ENCODE measurements at regions not wholly inside any gene's neighbourhood (a gene's known extent, or its start where the extent isn't known, plus 50 kb on each side); places are given as distances from the start of the nearest gene placed in this dataset.
"Not testable (repeated sequence)": the region's sequence is repeated elsewhere in the genome, so short reads cannot be mapped to it uniquely, and the experiment has no call there.

DNA sequence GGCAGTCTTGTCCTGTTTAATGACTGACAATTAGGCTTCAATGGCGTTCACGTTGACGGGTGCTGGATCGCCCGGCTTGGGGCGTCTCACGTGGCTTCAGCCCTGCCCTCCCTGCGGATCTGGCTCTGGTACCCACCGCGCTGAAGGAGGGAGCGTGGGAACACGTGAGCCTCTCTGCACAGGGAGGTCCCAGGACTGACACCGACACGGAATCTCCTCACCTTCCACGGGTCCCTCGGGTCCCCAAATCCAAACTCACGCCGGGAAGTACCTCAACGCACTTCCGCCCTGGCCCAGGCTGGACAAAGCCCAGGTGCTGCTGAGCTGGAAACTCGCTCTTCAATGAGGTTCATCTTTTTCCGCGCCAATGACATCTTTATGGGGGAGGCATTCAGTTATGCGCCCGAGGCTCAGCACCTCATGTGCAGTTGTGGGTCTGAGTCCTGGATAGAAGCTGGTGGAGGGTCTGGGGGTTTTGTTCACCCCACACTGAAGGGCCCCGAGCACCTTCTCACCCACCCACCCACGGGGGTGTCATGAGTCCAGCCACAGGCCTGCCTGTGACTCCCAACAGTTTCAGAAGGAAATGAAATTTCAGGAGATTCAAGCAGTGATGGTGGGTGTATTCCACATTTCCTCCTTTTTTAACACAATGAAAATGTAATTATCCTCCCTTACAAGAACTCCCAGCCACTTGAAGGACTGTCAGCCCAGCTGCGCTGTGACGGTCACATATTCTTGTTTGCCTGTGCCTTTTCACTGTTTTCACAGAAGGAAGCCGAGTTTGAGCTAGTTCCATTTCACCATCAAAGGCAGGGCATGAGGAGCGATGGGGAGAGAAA lies 251.7 kb upstream of the SFSWAP start:
- Histone ChIP-seq H3K4me2 (no peak overlapping the region), H3K4me1 (peaks cover 14% of the 10 kb centered on the region), H3K9me3 (no peaks in the 10 kb centered on the region), H3K9ac (no peak overlapping the region), H3K4me3 (no peak overlapping the region), H4K20me1 (no peaks in the 10 kb centered on the region), H3K36me3 (no peaks in the 10 kb centered on the region), H3K27me3 (no peaks in the 10 kb centered on the region), H3K27ac (no peak overlapping the region)
- TF ChIP-seq Cebpa-rat (IDR thresholded peaks at IDR 0.05): no peak

DNA sequence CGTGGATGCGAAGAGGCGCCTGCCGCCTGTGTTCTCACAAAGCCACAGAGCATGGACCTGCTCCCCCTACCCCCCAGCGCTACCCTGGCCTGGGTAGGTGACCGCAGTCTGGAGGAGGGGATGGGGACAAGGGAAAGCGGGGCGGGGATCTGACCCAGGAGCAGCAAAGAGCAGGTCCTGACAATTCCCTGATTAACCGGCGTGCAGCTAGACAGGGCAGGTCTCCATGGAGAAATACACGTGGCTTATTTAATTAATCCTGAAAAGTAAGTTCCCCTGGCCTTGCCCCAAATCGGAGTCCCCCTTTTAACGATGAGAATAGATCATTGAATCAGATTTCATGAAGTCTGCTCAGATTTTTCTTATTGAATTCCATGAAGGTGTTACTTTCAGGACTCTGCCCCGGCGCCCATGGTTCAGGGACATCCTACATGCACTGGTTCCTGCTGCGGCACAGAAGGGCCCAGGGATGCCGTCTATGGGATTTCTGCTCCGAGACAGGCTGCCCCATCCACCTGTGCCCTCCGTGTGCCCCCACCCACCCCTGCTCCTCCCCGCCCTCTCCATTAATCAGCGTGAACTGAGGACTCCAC lies 251.0 kb upstream of the SFSWAP start:
- no peaks in the 10 kb centered on the region for H3K36me3 ChIP-seq
- no peaks in the 10 kb centered on the region for H4K20me1 ChIP-seq
- no peak for TF ChIP-seq Cebpa-rat (IDR thresholded peaks at IDR 0.05)
- no peaks in the 10 kb centered on the region for H3K27me3 ChIP-seq
- no peak overlapping the region for H3K27ac ChIP-seq
- H3K4me1 ChIP-seq: peaks cover 9% of the 10 kb centered on the region
- no peak overlapping the region for H3K4me2 ChIP-seq
- no peaks in the 10 kb centered on the region for H3K9me3 ChIP-seq
- H3K9ac ChIP-seq: no peak overlapping the region
- H3K4me3 ChIP-seq: no peak overlapping the region

DNA sequence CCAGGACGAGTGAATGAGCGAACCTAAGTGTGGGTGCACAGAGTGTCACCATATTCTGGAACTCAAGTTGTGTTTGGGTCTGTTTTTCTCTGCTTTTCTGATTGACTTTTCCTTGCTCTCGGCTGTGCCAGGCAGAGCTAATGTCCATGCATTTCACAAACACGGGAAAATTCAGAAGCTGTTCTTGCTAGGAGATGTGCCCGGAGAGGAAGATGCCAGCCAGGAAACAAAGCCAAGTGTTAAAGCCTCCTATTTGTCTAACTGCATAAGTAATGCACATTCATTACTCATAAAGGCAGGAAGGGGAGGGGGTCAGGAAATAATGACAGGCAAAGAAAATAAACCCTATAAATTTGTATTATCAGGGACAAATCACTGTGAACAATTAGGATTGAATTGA lies 250.4 kb upstream of the SFSWAP start:
- Histone ChIP-seq H3K27ac (no peak overlapping the region), H3K4me1 (0 out of 2 replicates have a peak, but pooled peaks cover 2% of the 10 kb centered on the region), H3K36me3 (no peaks in the 10 kb centered on the region), H3K4me3 (no peak overlapping the region), H3K9me3 (no peaks in the 10 kb centered on the region), H3K27me3 (no peaks in the 10 kb centered on the region), H3K9ac (no peak overlapping the region), H3K4me2 (no peak overlapping the region), H4K20me1 (no peaks in the 10 kb centered on the region)
- no peak for TF ChIP-seq Cebpa-rat (IDR thresholded peaks at IDR 0.05)

DNA sequence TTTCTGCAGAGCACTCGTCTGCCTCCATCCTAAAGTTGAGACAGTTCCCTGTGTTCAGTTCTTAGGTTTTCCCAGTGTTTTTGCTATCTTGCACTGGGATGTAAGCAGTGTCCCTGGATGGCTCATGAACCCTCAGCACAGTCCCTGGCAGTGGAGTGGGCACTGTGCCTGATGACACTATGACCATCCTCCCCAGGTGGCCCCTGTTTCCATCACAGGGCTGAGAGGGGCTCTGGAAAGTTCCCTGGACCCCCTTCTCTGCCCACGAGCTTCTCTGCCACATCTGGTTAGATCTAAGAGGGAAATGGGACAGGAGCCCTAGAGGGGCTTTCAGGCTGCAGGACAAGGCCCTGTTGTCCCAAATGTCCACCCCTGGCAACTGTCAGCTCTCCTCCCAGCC lies 249.8 kb upstream of the SFSWAP start:
- H3K4me2 ChIP-seq: no peak overlapping the region
- no peak overlapping the region for H3K27ac ChIP-seq
- H3K9ac ChIP-seq: no peak overlapping the region
- H4K20me1 ChIP-seq: no peaks in the 10 kb centered on the region
- no peaks in the 10 kb centered on the region for H3K36me3 ChIP-seq
- H3K4me1 ChIP-seq: no peaks in the 10 kb centered on the region
- no peak for TF ChIP-seq Cebpa-rat (IDR thresholded peaks at IDR 0.05)
- H3K9me3 ChIP-seq: no peaks in the 10 kb centered on the region
- H3K27me3 ChIP-seq: no peaks in the 10 kb centered on the region
- no peak overlapping the region for H3K4me3 ChIP-seq

DNA sequence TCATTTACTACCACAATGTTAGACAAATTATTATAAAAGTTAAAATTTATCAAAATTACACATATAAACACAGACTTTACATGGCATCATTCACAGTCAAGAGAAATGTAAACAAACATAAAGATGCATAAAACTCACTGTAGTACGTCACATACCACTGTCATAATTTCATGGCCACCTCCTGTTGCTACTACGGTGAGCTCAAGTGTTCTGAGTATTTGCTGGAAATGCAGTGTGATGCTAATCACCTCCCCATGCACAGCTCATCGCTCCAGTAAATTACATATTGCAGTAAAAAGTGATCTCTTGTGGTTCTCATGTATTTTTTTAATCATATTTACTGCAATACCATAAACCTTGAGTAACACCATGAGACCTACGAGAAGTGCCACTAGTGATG lies 247.7 kb upstream of the SFSWAP start:
- no peaks in the 10 kb centered on the region for H3K4me1 ChIP-seq
- H4K20me1 ChIP-seq: no peaks in the 10 kb centered on the region
- no peak overlapping the region for H3K27ac ChIP-seq
- no peak for TF ChIP-seq Cebpa-rat (IDR thresholded peaks at IDR 0.05)
- H3K9me3 ChIP-seq: no peaks in the 10 kb centered on the region
- no peaks in the 10 kb centered on the region for H3K27me3 ChIP-seq
- H3K9ac ChIP-seq: no peak overlapping the region
- no peaks in the 10 kb centered on the region for H3K36me3 ChIP-seq
- H3K4me3 ChIP-seq: no peak overlapping the region
- H3K4me2 ChIP-seq: no peak overlapping the region

DNA sequence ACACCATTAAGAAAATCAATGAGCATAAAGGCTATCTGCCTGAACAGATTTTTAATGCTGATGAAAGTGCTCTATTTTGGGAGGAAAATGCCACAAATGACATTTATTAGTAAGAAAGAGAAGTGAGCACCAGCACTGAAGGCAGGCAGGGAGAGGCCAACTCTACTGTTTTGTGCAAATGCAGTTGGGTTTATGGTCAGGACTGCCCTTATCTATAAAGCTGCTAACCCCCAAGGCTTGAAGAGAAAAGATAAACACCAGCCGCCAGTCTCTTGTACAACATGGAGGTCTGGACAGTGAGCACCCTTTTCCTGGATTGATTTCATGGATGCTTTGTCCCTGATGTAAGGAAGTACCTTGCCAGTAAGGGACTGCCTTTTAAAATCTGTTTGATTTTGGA lies 246.8 kb upstream of the SFSWAP start:
- Histone ChIP-seq H3K27me3 (no peaks in the 10 kb centered on the region), H3K27ac (no peak overlapping the region), H3K4me3 (no peak overlapping the region), H3K9me3 (no peaks in the 10 kb centered on the region), H3K4me1 (no peaks in the 10 kb centered on the region), H3K4me2 (no peak overlapping the region), H4K20me1 (no peaks in the 10 kb centered on the region), H3K36me3 (no peaks in the 10 kb centered on the region), H3K9ac (no peak overlapping the region)
- no peak for TF ChIP-seq Cebpa-rat (IDR thresholded peaks at IDR 0.05)

DNA sequence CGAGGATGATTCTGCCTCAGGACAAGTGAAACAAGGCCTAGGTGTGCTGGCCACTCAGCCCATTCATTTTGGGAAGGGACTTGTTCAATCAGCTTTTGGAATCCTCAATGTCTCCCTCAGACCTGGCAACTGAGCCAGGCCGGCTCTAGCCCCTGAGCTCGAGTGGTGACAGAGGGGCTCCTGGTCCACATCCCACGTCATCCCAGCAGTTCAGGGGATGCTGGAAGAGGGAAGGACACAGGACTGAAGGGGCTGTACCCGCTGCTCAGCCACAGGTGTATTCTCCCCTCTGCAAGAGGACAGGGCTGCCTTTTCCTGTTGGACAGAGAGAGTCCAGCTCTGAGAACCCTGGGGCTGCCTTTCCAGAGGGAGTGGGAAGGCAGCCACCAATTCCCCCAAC lies 244.6 kb upstream of the SFSWAP start:
- Histone ChIP-seq H3K27me3 (no peaks in the 10 kb centered on the region), H3K9me3 (no peaks in the 10 kb centered on the region), H3K27ac (no peak overlapping the region), H3K9ac (no peak overlapping the region), H3K4me2 (no peak overlapping the region), H3K4me1 (peaks cover 3% of the 10 kb centered on the region), H4K20me1 (no peaks in the 10 kb centered on the region), H3K36me3 (no peaks in the 10 kb centered on the region), H3K4me3 (no peak overlapping the region)
- no peak for TF ChIP-seq Cebpa-rat (IDR thresholded peaks at IDR 0.05)

DNA sequence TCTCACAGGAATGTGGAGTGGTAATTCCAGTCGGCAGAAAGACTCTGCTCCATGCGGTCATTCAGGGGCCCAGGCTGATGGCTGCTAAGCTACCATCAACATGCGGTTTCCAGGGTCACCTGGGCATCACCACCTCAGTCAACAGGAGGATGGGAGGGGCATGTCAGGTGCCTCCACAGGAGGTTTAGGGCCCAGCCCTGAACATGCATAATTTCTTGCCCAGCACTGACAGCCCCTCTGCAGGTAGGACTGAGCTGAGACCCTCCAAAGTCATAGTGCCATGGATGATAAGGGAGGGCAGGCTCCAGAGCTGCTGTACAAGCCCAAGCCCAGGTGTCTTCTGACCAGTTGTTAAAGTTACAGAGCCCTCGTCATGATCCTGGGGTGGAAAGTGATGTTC lies 244.0 kb upstream of the SFSWAP start:
- no peaks in the 10 kb centered on the region for H3K27me3 ChIP-seq
- no peaks in the 10 kb centered on the region for H3K36me3 ChIP-seq
- no peaks in the 10 kb centered on the region for H4K20me1 ChIP-seq
- no peak for TF ChIP-seq Cebpa-rat (IDR thresholded peaks at IDR 0.05)
- H3K27ac ChIP-seq: no peak overlapping the region
- H3K9ac ChIP-seq: no peak overlapping the region
- H3K9me3 ChIP-seq: no peaks in the 10 kb centered on the region
- peaks cover 6% of the 10 kb centered on the region for H3K4me1 ChIP-seq
- H3K4me3 ChIP-seq: no peak overlapping the region
- H3K4me2 ChIP-seq: no peak overlapping the region

DNA sequence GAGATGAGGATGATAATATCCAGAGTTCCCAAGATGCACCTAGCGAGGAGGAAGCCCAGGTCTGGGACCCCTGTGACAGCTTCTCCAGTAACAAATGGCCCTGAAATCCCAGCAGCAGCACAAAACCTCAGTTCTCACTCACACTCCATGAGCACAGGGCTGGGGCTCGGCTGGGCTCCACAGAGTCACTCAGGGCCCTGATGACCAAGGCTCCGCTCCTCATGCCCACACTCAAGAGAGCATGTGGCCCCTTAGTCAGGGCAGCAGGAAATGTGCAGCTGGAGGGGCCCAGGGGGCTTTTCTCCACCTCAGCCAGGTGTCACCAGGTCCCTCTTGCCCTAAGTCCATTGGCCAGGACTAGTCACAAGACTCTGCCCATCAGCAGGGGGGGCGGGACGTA lies 242.7 kb upstream of the SFSWAP start:
- Histone ChIP-seq H3K4me3 (no peak overlapping the region), H3K27me3 (no peaks in the 10 kb centered on the region), H3K9ac (no peak overlapping the region), H3K27ac (no peak overlapping the region), H4K20me1 (no peaks in the 10 kb centered on the region), H3K4me2 (no peak overlapping the region), H3K36me3 (no peaks in the 10 kb centered on the region), H3K4me1 (peaks cover 7% of the 10 kb centered on the region), H3K9me3 (no peaks in the 10 kb centered on the region)
- no peak for TF ChIP-seq Cebpa-rat (IDR thresholded peaks at IDR 0.05)

DNA sequence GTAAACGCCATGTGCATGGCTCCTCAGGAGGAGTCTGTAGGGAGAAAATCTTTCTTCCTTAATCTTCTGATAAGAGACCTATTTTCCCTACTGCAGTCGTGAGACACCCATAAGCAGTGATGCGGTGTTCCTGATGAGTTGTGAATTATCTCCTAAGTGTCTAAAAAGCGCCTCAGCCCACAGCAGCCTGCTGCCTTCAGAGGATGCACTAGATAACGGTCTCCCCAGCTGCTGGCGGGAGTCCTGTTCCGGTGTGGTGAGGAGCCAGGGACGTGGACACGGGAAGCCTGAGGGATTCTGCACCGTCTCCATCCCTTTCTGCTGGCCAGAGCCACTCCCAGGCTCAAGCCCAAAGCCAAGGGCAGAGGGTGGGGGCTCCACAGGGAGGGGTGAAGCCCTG lies 240.9 kb upstream of the SFSWAP start:
- not testable (repeated sequence) for H3K4me2 ChIP-seq, H3K9ac ChIP-seq, H3K36me3 ChIP-seq

More for the DNA sequence above, 240.9 kb upstream of the SFSWAP start:
- H3K9me3 ChIP-seq, H3K27ac ChIP-seq, H3K27me3 ChIP-seq, H3K4me3 ChIP-seq, H4K20me1 ChIP-seq: not testable (repeated sequence)
- peaks cover 20% of the 10 kb centered on the region for H3K4me1 ChIP-seq

Data from BLaER1 (cell line).